CD14-positive monocyte (primary cell): ENCODE measurements at regions not wholly inside any gene's neighbourhood (a gene's known extent, or its start where the extent isn't known, plus 50 kb on each side); places are given as distances from the start of the nearest gene placed in this dataset.

ENCODE experiments used
- DNase-seq, 3 donors: peaks; one replicate each; pipeline ENCODE4 v3.0.0-alpha.2; 2011 to 2022
- H2AFZ ChIP-seq: 2 replicates; pipeline ENCODE4 v1.6.0; 2012; ENCODE audit warnings: mild to moderate bottlenecking, low read depth, low read length, inconsistent platforms; ENCODE audit not compliant: insufficient read depth, poor library complexity, severe bottlenecking
- H3K27ac ChIP-seq, 2 donors: 1 replicate in 1 of 2; 2 replicates in 1 of 2; pipeline ENCODE4 v1.5.1; 2012 to 2013; ENCODE audit warnings: low read length in 2 of 2, control low read depth in 1 of 2, inconsistent platforms in 1 of 2, low read depth in 1 of 2, mild to moderate bottlenecking in 1 of 2
- H3K27me3 ChIP-seq, 2 donors: one replicate each; pipeline versions ENCODE4 v1.6.0 to v1.6.1; 2011 to 2013; ENCODE audit warnings: low read length in 2 of 2; ENCODE audit not compliant: control insufficient read depth in 2 of 2, insufficient read depth in 2 of 2
- H3K36me3 ChIP-seq, 2 donors: replicated peaks in 1 of 2; 1 replicate in 1 of 2; 2 replicates in 1 of 2; pipeline versions ENCODE4 v1.5.1 to v1.6.1; 2012 to 2013; ENCODE audit warnings: low read length in 2 of 2, control low read depth in 1 of 2, inconsistent platforms in 1 of 2, mild to moderate bottlenecking in 1 of 2; ENCODE audit not compliant: insufficient read depth in 2 of 2, control insufficient read depth in 1 of 2
- H3K4me1 ChIP-seq, 2 donors: 1 replicate in 1 of 2; 2 replicates in 1 of 2; pipeline versions ENCODE4 v1.5.1 to v1.6.1; 2012 to 2013; ENCODE audit warnings: low read length in 2 of 2, control low read depth in 1 of 2, inconsistent platforms in 1 of 2, mild to moderate bottlenecking in 1 of 2, moderate library complexity in 1 of 2; ENCODE audit not compliant: insufficient read depth in 2 of 2, control insufficient read depth in 1 of 2
- H3K4me2 ChIP-seq: replicated peaks from 2 replicates; pipeline ENCODE3; 2012; ENCODE audit warnings: low read length, moderate library complexity, mild to moderate bottlenecking; ENCODE audit not compliant: poor library complexity, severe bottlenecking; ENCODE audit errors: extremely low read depth
- H3K4me3 ChIP-seq, 3 experiments: fragments of 200-600 bp in 1 of 3; sonication (generic) in 1 of 3; replicated peaks in 1 of 3; 1 replicate in 2 of 3; 2 replicates in 1 of 3; pipeline ENCODE4 v1.5.1; 2011 to 2013; ENCODE audit warnings: low read length in 3 of 3, mild to moderate bottlenecking in 3 of 3, control low read depth in 2 of 3, low read depth in 2 of 3, inconsistent platforms in 1 of 3, moderate library complexity in 1 of 3
- H3K79me2 ChIP-seq: 2 replicates; pipeline ENCODE4 v1.6.0; 2012; ENCODE audit warnings: mild to moderate bottlenecking, control low read depth, inconsistent platforms, low read length, moderate library complexity; ENCODE audit not compliant: insufficient read depth
- H3K9ac ChIP-seq: 2 replicates; pipeline ENCODE4 v1.6.0; 2017; ENCODE audit warnings: low read length, mild to moderate bottlenecking; ENCODE audit not compliant: insufficient read depth, poor library complexity, severe bottlenecking
- H3K9me3 ChIP-seq, 2 donors: replicated peaks in 1 of 2; 1 replicate in 1 of 2; 2 replicates in 1 of 2; pipeline versions ENCODE4 v1.5.1 to v1.6.1; 2012 to 2013; ENCODE audit warnings: low read length in 2 of 2, control low read depth in 1 of 2; ENCODE audit not compliant: control insufficient read depth in 1 of 2, insufficient read depth in 1 of 2
- H4K20me1 ChIP-seq: 2 replicates; pipeline ENCODE4 v1.6.0; 2012; ENCODE audit warnings: mild to moderate bottlenecking, low read length, control low read depth, moderate library complexity; ENCODE audit not compliant: insufficient read depth
- H3K27ac Mint-ChIP-seq, 7 donors: one replicate each; pipeline ENCODE4 v1.8.0; 2020; ENCODE audit warnings: mild to moderate bottlenecking in 7 of 7, mixed read lengths in 7 of 7, moderate library complexity in 6 of 7, inconsistent platforms in 2 of 7
- H3K27me3 Mint-ChIP-seq, 3 donors: one replicate each; pipeline ENCODE4 v1.8.0; 2021 to 2022; ENCODE audit warnings: low read depth in 3 of 3, mild to moderate bottlenecking in 3 of 3, mixed read lengths in 3 of 3, moderate library complexity in 3 of 3, inconsistent platforms in 1 of 3
- H3K36me3 Mint-ChIP-seq, 2 donors: one replicate each; pipeline ENCODE4 v1.8.0; 2020; ENCODE audit warnings: mixed read lengths in 2 of 2, inconsistent platforms in 1 of 2, mild to moderate bottlenecking in 1 of 2
- H3K4me1 Mint-ChIP-seq: one replicate; pipeline ENCODE4 v1.8.0; 2020; ENCODE audit warnings: mild to moderate bottlenecking, mixed read lengths
- H3K4me3 Mint-ChIP-seq, 2 donors: one replicate each; pipeline ENCODE4 v1.8.0; 2020; ENCODE audit warnings: mild to moderate bottlenecking in 2 of 2, mixed read lengths in 2 of 2, moderate library complexity in 1 of 2
- H3K9me3 Mint-ChIP-seq, 7 donors: one replicate each; pipeline ENCODE4 v1.8.0; 2020 to 2022; ENCODE audit warnings: mixed read lengths in 7 of 7, mild to moderate bottlenecking in 6 of 7, moderate library complexity in 6 of 7, inconsistent platforms in 2 of 7
- WGBS: methylation state at CpG from one replicate; pipeline ENCODE4 v1.1.5; 2013; ENCODE audit warnings: missing lambda C conversion rate; ENCODE audit not compliant: insufficient coverage; 5-methylcytosine and 5-hydroxymethylcytosine counted together
- intact Hi-C, 2 donors: fragments of 100-400 bp; cut with micrococcal nuclease; formaldehyde crosslinking; loops; one replicate each; pipeline versions ENCODE4 v1.15.0 to v1.15.1; 2023
- TF ChIP-seq, protein P1 (sequence below): fragments of 200-600 bp; IDR thresholded peaks from one replicate; pipeline ENCODE4 v1.8.0; 2022; ENCODE audit warnings: antibody characterized with exemption, mild to moderate bottlenecking

DNA sequence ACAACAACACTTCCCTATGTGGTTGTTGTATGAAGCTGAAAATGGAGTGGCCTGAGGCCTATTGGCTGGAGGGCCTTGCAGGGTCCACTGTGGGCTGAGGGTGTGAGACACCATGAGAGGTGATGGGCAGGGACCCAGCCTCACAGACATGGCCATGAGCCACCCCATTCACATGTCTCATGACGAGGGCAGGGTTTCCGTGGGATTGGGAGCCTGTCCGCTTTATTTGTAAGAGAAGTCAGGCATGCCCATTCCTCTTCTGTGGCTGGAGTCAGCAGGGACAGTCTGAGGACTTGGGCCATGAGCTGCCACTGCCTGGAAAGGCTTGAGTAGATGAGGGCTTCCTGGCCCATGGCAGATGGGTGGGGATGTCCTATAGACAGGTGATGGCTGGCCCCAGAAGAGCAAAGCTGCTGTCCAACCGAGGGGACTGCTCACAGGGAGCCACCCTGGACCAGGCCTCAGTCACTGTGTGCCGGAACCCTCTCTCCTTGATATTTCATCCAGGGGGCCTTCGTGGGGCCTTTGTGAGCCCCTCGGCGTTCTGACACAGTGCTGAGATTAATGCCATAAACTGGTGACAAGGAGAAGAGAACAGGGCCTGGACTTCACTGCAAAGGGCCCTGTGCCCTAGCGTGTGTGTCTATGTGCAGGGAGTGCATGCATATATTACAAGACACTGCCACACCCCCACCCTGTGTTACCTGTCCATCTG is 971.9 kb downstream of the BRD1 start:
- H3K4me1 ChIP-seq, result no peaks in the 10 kb centered on the region
- H3K9me3 Mint-ChIP-seq, result peaks cover 3 to 15% (median 5%) of the 10 kb centered on the region in 7 donors
- no peak overlapping the region for H3K4me2 ChIP-seq
- WGBS, result 92% methylated on average over 9 of the region's 9 CpGs
- intact Hi-C loops, result no loop called here
- H3K27ac Mint-ChIP-seq, result no peak overlapping the region
- no peak for DNase-seq
- no peaks in the 10 kb centered on the region for H3K27me3 ChIP-seq
- peaks cover 1 to 5% (median 3%) of the 10 kb centered on the region in 3 donors for H3K27me3 Mint-ChIP-seq
- H3K9me3 ChIP-seq, result peaks cover 0 to 4% of the 10 kb centered on the region in 2 donors
- TF ChIP-seq, protein P1, sequence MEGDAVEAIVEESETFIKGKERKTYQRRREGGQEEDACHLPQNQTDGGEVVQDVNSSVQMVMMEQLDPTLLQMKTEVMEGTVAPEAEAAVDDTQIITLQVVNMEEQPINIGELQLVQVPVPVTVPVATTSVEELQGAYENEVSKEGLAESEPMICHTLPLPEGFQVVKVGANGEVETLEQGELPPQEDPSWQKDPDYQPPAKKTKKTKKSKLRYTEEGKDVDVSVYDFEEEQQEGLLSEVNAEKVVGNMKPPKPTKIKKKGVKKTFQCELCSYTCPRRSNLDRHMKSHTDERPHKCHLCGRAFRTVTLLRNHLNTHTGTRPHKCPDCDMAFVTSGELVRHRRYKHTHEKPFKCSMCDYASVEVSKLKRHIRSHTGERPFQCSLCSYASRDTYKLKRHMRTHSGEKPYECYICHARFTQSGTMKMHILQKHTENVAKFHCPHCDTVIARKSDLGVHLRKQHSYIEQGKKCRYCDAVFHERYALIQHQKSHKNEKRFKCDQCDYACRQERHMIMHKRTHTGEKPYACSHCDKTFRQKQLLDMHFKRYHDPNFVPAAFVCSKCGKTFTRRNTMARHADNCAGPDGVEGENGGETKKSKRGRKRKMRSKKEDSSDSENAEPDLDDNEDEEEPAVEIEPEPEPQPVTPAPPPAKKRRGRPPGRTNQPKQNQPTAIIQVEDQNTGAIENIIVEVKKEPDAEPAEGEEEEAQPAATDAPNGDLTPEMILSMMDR, result no peak
- H3K9ac ChIP-seq, result no peak overlapping the region
- no peaks in the 10 kb centered on the region for H3K4me1 Mint-ChIP-seq
- H4K20me1 ChIP-seq, result no peaks in the 10 kb centered on the region
- H3K4me3 ChIP-seq, result no peak overlapping the region
- no peak overlapping the region for H3K27ac ChIP-seq
- no peaks in the 10 kb centered on the region for H3K79me2 ChIP-seq
- no peaks in the 10 kb centered on the region for H3K36me3 Mint-ChIP-seq
- no peak overlapping the region for H2AFZ ChIP-seq
- H3K4me3 Mint-ChIP-seq, result no peak overlapping the region
- no peaks in the 10 kb centered on the region for H3K36me3 ChIP-seq

DNA sequence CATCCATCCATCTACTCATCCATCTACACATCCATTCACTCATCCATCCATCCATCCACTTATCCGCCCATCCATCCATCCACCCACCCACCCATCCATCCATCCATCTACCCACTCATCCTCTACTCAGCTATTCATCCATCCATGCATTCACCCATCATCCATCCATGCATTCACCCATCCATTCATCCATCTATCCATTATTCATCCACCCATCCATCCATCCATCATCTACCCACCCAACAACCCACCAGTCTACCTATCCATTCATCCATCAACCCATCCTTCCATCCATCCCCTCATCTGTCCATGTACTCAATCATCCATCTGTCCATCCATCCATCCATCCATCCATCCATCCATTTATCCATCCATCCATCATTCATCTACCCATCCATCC is 972.7 kb downstream of the BRD1 start:
- no peaks in the 10 kb centered on the region for H4K20me1 ChIP-seq
- Mint-ChIP-seq H3K27ac (no peak overlapping the region), H3K9me3 (peaks cover 3 to 14% (median 5%) of the 10 kb centered on the region in 7 donors), H3K4me1 (no peaks in the 10 kb centered on the region), H3K27me3 (peaks cover 1 to 5% (median 3%) of the 10 kb centered on the region in 3 donors), H3K4me3 (no peak overlapping the region), H3K36me3 (no peaks in the 10 kb centered on the region)
- H3K4me3 ChIP-seq, result no peak overlapping the region
- H3K27ac ChIP-seq, result no peak overlapping the region
- no peak overlapping the region for H3K9ac ChIP-seq
- no peak overlapping the region for H3K4me2 ChIP-seq
- H3K79me2 ChIP-seq, result no peaks in the 10 kb centered on the region
- H3K36me3 ChIP-seq, result no peaks in the 10 kb centered on the region
- H2AFZ ChIP-seq, result no peak overlapping the region
- WGBS, result 73% methylated on average over 1 of the region's 1 CpG
- intact Hi-C loops, result no loop called here
- H3K4me1 ChIP-seq, result no peaks in the 10 kb centered on the region
- no peaks in the 10 kb centered on the region for H3K27me3 ChIP-seq
- peaks cover 0 to 4% of the 10 kb centered on the region in 2 donors for H3K9me3 ChIP-seq
- TF ChIP-seq, protein P1, result no peak
- DNase-seq, result no peak
